ENCODE measurements at regions not wholly inside any gene's neighbourhood (a gene's known extent, or its start where the extent isn't known, plus 50 kb on each side); places are given as distances from the start of the nearest gene placed in this dataset.

DNA sequence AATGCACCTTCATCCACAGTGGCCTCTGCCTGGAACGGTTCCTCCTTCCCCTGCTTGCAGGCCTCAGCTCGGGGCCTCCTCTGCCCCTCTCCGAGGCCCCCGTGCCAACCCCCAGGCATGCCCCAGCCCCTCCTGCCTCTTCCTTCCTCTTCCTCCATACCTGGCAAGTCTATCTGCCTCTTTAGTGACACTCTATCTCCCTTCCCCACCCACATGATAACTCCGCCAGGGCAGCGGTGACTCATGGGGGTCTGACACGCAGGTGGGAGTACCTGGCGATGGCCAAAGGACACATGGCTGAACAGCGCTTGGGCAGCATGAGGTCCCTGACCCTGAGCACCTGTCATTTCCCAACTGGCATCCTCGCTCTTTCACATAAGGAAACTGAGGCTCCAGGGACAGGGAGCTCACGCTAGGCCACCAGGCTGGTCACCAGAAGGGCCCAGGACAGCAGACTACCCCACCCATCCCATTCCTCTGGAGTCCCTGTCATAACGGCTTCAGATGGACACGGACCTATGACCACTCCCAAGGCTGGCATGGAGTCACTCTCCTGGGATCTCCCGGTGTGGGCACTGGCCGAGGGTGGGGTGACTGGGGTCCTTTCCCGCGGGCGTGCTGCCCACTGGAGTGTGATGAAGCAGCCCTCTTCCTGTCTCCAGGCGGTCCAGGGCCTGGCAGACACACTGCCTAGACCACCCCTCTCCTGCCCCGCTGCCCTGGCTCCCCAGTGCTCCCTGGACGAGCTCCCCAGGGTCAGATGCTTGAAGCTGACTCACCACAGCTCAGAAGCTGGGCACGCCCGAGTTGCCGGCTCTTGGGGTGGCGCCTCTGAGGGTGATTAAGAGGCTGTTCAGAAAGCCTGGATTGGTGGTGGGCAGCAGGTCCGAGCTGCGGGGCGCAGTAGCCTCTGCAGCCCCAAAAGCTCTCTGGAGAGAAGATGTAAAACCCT is 100.6 kb downstream of the ENGASE start:
- FAIRE-seq: no peak
- dilution Hi-C loops (cut with MboI; ENCODE audit: extremely low pct_ligation_motif_present, low sequenced_read_pairs): no loop called here
- no TSS peak for BruUV-seq (replicated peaks)

More for the DNA sequence above, 100.6 kb downstream of the ENGASE start:
- H3K27ac ChIP-seq (ENCODE audit: insufficient read depth, low read depth, low read length): no peak overlapping the region
- TF ChIP-seq MYC (IDR thresholded peaks at IDR 0.05; ENCODE audit: low read depth, low read length) (no peak), POLR2A (IDR thresholded peaks at IDR 0.05; ENCODE audit: low read depth, low read length) (no peak), MAX (IDR thresholded peaks at IDR 0.05; ENCODE audit: insufficient read depth, insufficient read length) (no peak), JUN (IDR thresholded peaks at IDR 0.05; ENCODE audit: borderline replicate concordance, insufficient read depth, insufficient read length, low read depth) (no peak), EZH2 (IDR thresholded peaks at IDR 0.05; ENCODE audit: borderline replicate concordance, low read depth, low read length, severe bottlenecking) (no peak), POLR2AphosphoS5 (IDR thresholded peaks at IDR 0.05; ENCODE audit: insufficient read depth, low read depth, low read length) (no peak), GATA2 (IDR thresholded peaks at IDR 0.05; ENCODE audit: insufficient read depth, insufficient read length, low read depth, low read length) (no peak), FOS (IDR thresholded peaks at IDR 0.05; ENCODE audit: borderline replicate concordance, insufficient read depth, low read length) (no peak)
- TF ChIP-seq, protein P1, sequence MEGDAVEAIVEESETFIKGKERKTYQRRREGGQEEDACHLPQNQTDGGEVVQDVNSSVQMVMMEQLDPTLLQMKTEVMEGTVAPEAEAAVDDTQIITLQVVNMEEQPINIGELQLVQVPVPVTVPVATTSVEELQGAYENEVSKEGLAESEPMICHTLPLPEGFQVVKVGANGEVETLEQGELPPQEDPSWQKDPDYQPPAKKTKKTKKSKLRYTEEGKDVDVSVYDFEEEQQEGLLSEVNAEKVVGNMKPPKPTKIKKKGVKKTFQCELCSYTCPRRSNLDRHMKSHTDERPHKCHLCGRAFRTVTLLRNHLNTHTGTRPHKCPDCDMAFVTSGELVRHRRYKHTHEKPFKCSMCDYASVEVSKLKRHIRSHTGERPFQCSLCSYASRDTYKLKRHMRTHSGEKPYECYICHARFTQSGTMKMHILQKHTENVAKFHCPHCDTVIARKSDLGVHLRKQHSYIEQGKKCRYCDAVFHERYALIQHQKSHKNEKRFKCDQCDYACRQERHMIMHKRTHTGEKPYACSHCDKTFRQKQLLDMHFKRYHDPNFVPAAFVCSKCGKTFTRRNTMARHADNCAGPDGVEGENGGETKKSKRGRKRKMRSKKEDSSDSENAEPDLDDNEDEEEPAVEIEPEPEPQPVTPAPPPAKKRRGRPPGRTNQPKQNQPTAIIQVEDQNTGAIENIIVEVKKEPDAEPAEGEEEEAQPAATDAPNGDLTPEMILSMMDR (IDR thresholded peaks at IDR 0.05; ENCODE audit: extremely low read depth in 1 of 2, insufficient read depth in 1 of 2, low read depth in 1 of 2, low read length in 2 of 2): no peak
- no peak overlapping the region for H3K4me3 ChIP-seq (replicated peaks in 1 of 3; ENCODE audit: insufficient read depth in 1 of 3, low read depth in 1 of 3, low read length in 3 of 3)
- no peak overlapping the region for H3K9ac ChIP-seq (replicated peaks; ENCODE audit: extremely low read depth, insufficient read depth, low read length)
- no peaks in the 10 kb centered on the region for H3K27me3 ChIP-seq (ENCODE audit: control insufficient read depth in 2 of 2, insufficient read depth in 2 of 2, low read length in 2 of 2)
- H2AFZ ChIP-seq (ENCODE audit: low read depth, low read length): no peak overlapping the region
- no peaks in the 10 kb centered on the region for H3K79me2 ChIP-seq (ENCODE audit: control insufficient read depth, insufficient read depth, low read length)
- H3K4me1 ChIP-seq (ENCODE audit: control insufficient read depth, extremely low read depth, insufficient read depth, low read length): no peaks in the 10 kb centered on the region
- H4K20me1 ChIP-seq (replicated peaks; ENCODE audit: control insufficient read depth, extremely low read depth, insufficient read depth, low read length): no peaks in the 10 kb centered on the region
- H3K36me3 ChIP-seq (ENCODE audit: control insufficient read depth in 2 of 2, extremely low read depth in 1 of 2, insufficient read depth in 2 of 2, low read length in 2 of 2): no peaks in the 10 kb centered on the region
- H3K4me2 ChIP-seq (ENCODE audit: insufficient read depth, low read length): no peak overlapping the region
- H3K9me1 ChIP-seq (replicated peaks; ENCODE audit: control insufficient read depth, extremely low read depth, insufficient read depth, low read length): no peaks in the 10 kb centered on the region
- no peaks in the 10 kb centered on the region for H3K9me3 ChIP-seq (replicated peaks; ENCODE audit: control insufficient read depth, insufficient read depth, low read length)
- intact Hi-C loops (cut with micrococcal nuclease): no loop called here
- POLR2A ChIA-PET: no interaction called here
- no peak for DNase-seq (ENCODE audit: low read depth, low spot score)
- CTCF ChIA-PET: no interaction called here
